ENCODE measurements at regions not wholly inside any gene's neighbourhood (a gene's known extent, or its start where the extent isn't known, plus 50 kb on each side); places are given as distances from the start of the nearest gene placed in this dataset.
"Not testable (repeated sequence)": the region's sequence is repeated elsewhere in the genome, so short reads cannot be mapped to it uniquely, and the experiment has no call there.

- FAIRE-seq (no peak), DNase-seq (ENCODE audit: low read depth, low spot score) (no peak)
- no peaks in the 10 kb centered on the region for H3K9me1 ChIP-seq (replicated peaks; ENCODE audit: control insufficient read depth, extremely low read depth, insufficient read depth, low read length)
- no peaks in the 10 kb centered on the region for H3K4me1 ChIP-seq (ENCODE audit: control insufficient read depth, extremely low read depth, insufficient read depth, low read length)
- peaks cover 4% of the 10 kb centered on the region for H3K9me3 ChIP-seq (replicated peaks; ENCODE audit: control insufficient read depth, insufficient read depth, low read length)
- no peaks in the 10 kb centered on the region for H3K27me3 ChIP-seq (ENCODE audit: control insufficient read depth in 2 of 2, insufficient read depth in 2 of 2, low read length in 2 of 2)
- H3K79me2 ChIP-seq (ENCODE audit: control insufficient read depth, insufficient read depth, low read length) = no peaks in the 10 kb centered on the region
- no TSS peak for BruUV-seq (replicated peaks)
- TF ChIP-seq EZH2 (IDR thresholded peaks at IDR 0.05; ENCODE audit: borderline replicate concordance, low read depth, low read length, severe bottlenecking) (no peak), MAX (IDR thresholded peaks at IDR 0.05; ENCODE audit: insufficient read depth, insufficient read length) (no peak)
- H4K20me1 ChIP-seq (replicated peaks; ENCODE audit: control insufficient read depth, extremely low read depth, insufficient read depth, low read length) = no peaks in the 10 kb centered on the region
- H3K4me2 ChIP-seq (ENCODE audit: insufficient read depth, low read length) = no peak overlapping the region
- no peaks in the 10 kb centered on the region for H3K36me3 ChIP-seq (ENCODE audit: control insufficient read depth in 2 of 2, extremely low read depth in 1 of 2, insufficient read depth in 2 of 2, low read length in 2 of 2)
- no peak overlapping the region for H3K4me3 ChIP-seq (replicated peaks in 1 of 3; ENCODE audit: insufficient read depth in 1 of 3, low read depth in 1 of 3, low read length in 3 of 3)
- H3K27ac ChIP-seq (ENCODE audit: insufficient read depth, low read depth, low read length) = no peak overlapping the region
- intact Hi-C loops (cut with micrococcal nuclease) = no loop called here
- dilution Hi-C loops (cut with MboI; ENCODE audit: extremely low pct_ligation_motif_present, low sequenced_read_pairs) = no loop called here
- no peak overlapping the region for H3K9ac ChIP-seq (replicated peaks; ENCODE audit: extremely low read depth, insufficient read depth, low read length)
- ChIA-PET CTCF (no interaction called here), POLR2A (no interaction called here)
- no peak overlapping the region for H2AFZ ChIP-seq (ENCODE audit: low read depth, low read length)
Measured at GRCh38 chr6:8855411-8855810, 420.1 kb upstream of the SLC35B3 start.

- DNase-seq (ENCODE audit: low read depth, low spot score) (no peak), FAIRE-seq (no peak)
- H3K36me3 ChIP-seq (ENCODE audit: control insufficient read depth in 2 of 2, extremely low read depth in 1 of 2, insufficient read depth in 2 of 2, low read length in 2 of 2) = no peaks in the 10 kb centered on the region
- H3K4me3 ChIP-seq (replicated peaks in 1 of 3; ENCODE audit: insufficient read depth in 1 of 3, low read depth in 1 of 3, low read length in 3 of 3) = no peak overlapping the region
- ChIA-PET CTCF (no interaction called here), POLR2A (no interaction called here)
- H3K9me1 ChIP-seq (replicated peaks; ENCODE audit: control insufficient read depth, extremely low read depth, insufficient read depth, low read length) = no peaks in the 10 kb centered on the region
- H2AFZ ChIP-seq (ENCODE audit: low read depth, low read length) = no peak overlapping the region
- TF ChIP-seq GATA2 (IDR thresholded peaks at IDR 0.05; ENCODE audit: insufficient read depth, insufficient read length, low read depth, low read length) (no peak), POLR2AphosphoS5 (IDR thresholded peaks at IDR 0.05; ENCODE audit: insufficient read depth, low read depth, low read length) (no peak), MYC (IDR thresholded peaks at IDR 0.05; ENCODE audit: low read depth, low read length) (no peak), EZH2 (IDR thresholded peaks at IDR 0.05; ENCODE audit: borderline replicate concordance, low read depth, low read length, severe bottlenecking) (no peak), JUN (IDR thresholded peaks at IDR 0.05; ENCODE audit: borderline replicate concordance, insufficient read depth, insufficient read length, low read depth) (no peak), POLR2A (IDR thresholded peaks at IDR 0.05; ENCODE audit: low read depth, low read length) (no peak), MAX (IDR thresholded peaks at IDR 0.05; ENCODE audit: insufficient read depth, insufficient read length) (no peak), CTCF (IDR thresholded peaks at IDR 0.05; ENCODE audit: extremely low read depth in 1 of 2, insufficient read depth in 1 of 2, low read depth in 1 of 2, low read length in 2 of 2) (no peak), FOS (IDR thresholded peaks at IDR 0.05; ENCODE audit: borderline replicate concordance, insufficient read depth, low read length) (no peak)
- H3K4me1 ChIP-seq (ENCODE audit: control insufficient read depth, extremely low read depth, insufficient read depth, low read length) = no peaks in the 10 kb centered on the region
- H3K9me3 ChIP-seq (replicated peaks; ENCODE audit: control insufficient read depth, insufficient read depth, low read length) = peaks cover 4% of the 10 kb centered on the region
- no peak overlapping the region for H3K4me2 ChIP-seq (ENCODE audit: insufficient read depth, low read length)
- no peaks in the 10 kb centered on the region for H4K20me1 ChIP-seq (replicated peaks; ENCODE audit: control insufficient read depth, extremely low read depth, insufficient read depth, low read length)
- no peaks in the 10 kb centered on the region for H3K27me3 ChIP-seq (ENCODE audit: control insufficient read depth in 2 of 2, insufficient read depth in 2 of 2, low read length in 2 of 2)
- H3K79me2 ChIP-seq (ENCODE audit: control insufficient read depth, insufficient read depth, low read length) = no peaks in the 10 kb centered on the region
- intact Hi-C loops (cut with micrococcal nuclease) = no loop called here
- H3K9ac ChIP-seq (replicated peaks; ENCODE audit: extremely low read depth, insufficient read depth, low read length) = no peak overlapping the region
- dilution Hi-C loops (cut with MboI; ENCODE audit: extremely low pct_ligation_motif_present, low sequenced_read_pairs) = no loop called here
- H3K27ac ChIP-seq (ENCODE audit: insufficient read depth, low read depth, low read length) = no peak overlapping the region
- BruUV-seq (replicated peaks) = no TSS peak
Measured at GRCh38 chr6:8852332-8852731, 417.0 kb upstream of the SLC35B3 start.

- H4K20me1 ChIP-seq (replicated peaks; ENCODE audit: control insufficient read depth, extremely low read depth, insufficient read depth, low read length); H2AFZ ChIP-seq (ENCODE audit: low read depth, low read length); H3K4me2 ChIP-seq (ENCODE audit: insufficient read depth, low read length); BruUV-seq (replicated peaks); POLR2A ChIA-PET; H3K79me2 ChIP-seq (ENCODE audit: control insufficient read depth, insufficient read depth, low read length); FAIRE-seq; H3K9ac ChIP-seq (replicated peaks; ENCODE audit: extremely low read depth, insufficient read depth, low read length); H3K27me3 ChIP-seq (ENCODE audit: control insufficient read depth in 2 of 2, insufficient read depth in 2 of 2, low read length in 2 of 2); H3K4me1 ChIP-seq (ENCODE audit: control insufficient read depth, extremely low read depth, insufficient read depth, low read length); H3K36me3 ChIP-seq (ENCODE audit: control insufficient read depth in 2 of 2, extremely low read depth in 1 of 2, insufficient read depth in 2 of 2, low read length in 2 of 2); CTCF ChIA-PET; H3K9me1 ChIP-seq (replicated peaks; ENCODE audit: control insufficient read depth, extremely low read depth, insufficient read depth, low read length); dilution Hi-C loops (cut with MboI; ENCODE audit: extremely low pct_ligation_motif_present, low sequenced_read_pairs); H3K9me3 ChIP-seq (replicated peaks; ENCODE audit: control insufficient read depth, insufficient read depth, low read length); DNase-seq (ENCODE audit: low read depth, low spot score); H3K27ac ChIP-seq (ENCODE audit: insufficient read depth, low read depth, low read length); intact Hi-C loops (cut with micrococcal nuclease); H3K4me3 ChIP-seq (replicated peaks in 1 of 3; ENCODE audit: insufficient read depth in 1 of 3, low read depth in 1 of 3, low read length in 3 of 3): not testable (repeated sequence)
Measured at GRCh38 chr6:8846680-8847079, 411.3 kb upstream of the SLC35B3 start.
